DND-41 (cell line): ENCODE measurements at regions not wholly inside any gene's neighbourhood (a gene's known extent, or its start where the extent isn't known, plus 50 kb on each side); places are given as distances from the start of the nearest gene placed in this dataset.

Experiments
- ATAC-seq: fragments of 200-7000 bp; cut with Tn5 transposase; 3 replicates; pipeline ENCODE4 v1.9.1; 2021; ENCODE audit warnings: low read depth; ENCODE audit not compliant: insufficient read depth
- DNase-seq: peaks from one replicate; pipeline ENCODE4 v3.0.0-alpha.2; 2020
- H2AFZ ChIP-seq: 2 replicates; pipeline ENCODE4 v1.6.0; 2012; ENCODE audit warnings: low read depth, low read length
- H3K27ac ChIP-seq: 2 replicates; pipeline ENCODE4 v1.5.1; 2012; ENCODE audit warnings: low read length, inconsistent platforms
- H3K27me3 ChIP-seq: fragments of 200-600 bp; sonication (generic); 2 replicates; pipeline ENCODE4 v1.6.0; 2012; ENCODE audit warnings: low read length, mild to moderate bottlenecking, inconsistent platforms; ENCODE audit not compliant: insufficient read depth, poor library complexity
- H3K36me3 ChIP-seq: 2 replicates; pipeline ENCODE4 v1.5.1; 2012; ENCODE audit warnings: low read length, inconsistent platforms; ENCODE audit not compliant: insufficient read depth
- H3K4me1 ChIP-seq: 2 replicates; pipeline ENCODE4 v1.5.1; 2012; ENCODE audit warnings: mild to moderate bottlenecking, low read length; ENCODE audit not compliant: insufficient read depth
- H3K4me2 ChIP-seq: 2 replicates; pipeline ENCODE4 v1.6.0; 2012; ENCODE audit warnings: mild to moderate bottlenecking, moderate library complexity, low read length, inconsistent platforms; ENCODE audit not compliant: insufficient read depth
- H3K4me3 ChIP-seq, 2 experiments: fragments of 200-600 bp in 1 of 2; shearing (Covaris generic) in 1 of 2; 2 replicates each; pipeline ENCODE4 v1.5.1; 2012 to 2016; ENCODE audit warnings: inconsistent platforms in 2 of 2, low read length in 2 of 2, mild to moderate bottlenecking in 2 of 2, low read depth in 1 of 2, moderate library complexity in 1 of 2
- H3K79me2 ChIP-seq: 2 replicates; pipeline ENCODE4 v1.6.0; 2012; ENCODE audit warnings: low read length, inconsistent platforms; ENCODE audit not compliant: insufficient read depth
- H3K9ac ChIP-seq: 2 replicates; pipeline ENCODE4 v1.6.0; 2012; ENCODE audit warnings: low read depth, mild to moderate bottlenecking, inconsistent platforms, low read length, moderate library complexity
- H3K9me3 ChIP-seq: 2 replicates; pipeline ENCODE4 v1.5.1; 2012; ENCODE audit warnings: low read length, moderate library complexity, mild to moderate bottlenecking, inconsistent platforms; ENCODE audit not compliant: insufficient read depth, severe bottlenecking
- H4K20me1 ChIP-seq: 2 replicates; pipeline ENCODE4 v1.6.0; 2012; ENCODE audit warnings: low read length; ENCODE audit not compliant: insufficient read depth
- CTCF ChIP-seq: IDR thresholded peaks from 2 replicates; pipeline ENCODE4 v1.5.1; 2012; ENCODE audit warnings: borderline replicate concordance, low read length, moderate library complexity, mild to moderate bottlenecking; ENCODE audit not compliant: poor library complexity, severe bottlenecking; ENCODE audit errors: extremely low read depth
- EZH2 ChIP-seq: IDR thresholded peaks from 3 replicates; pipeline ENCODE4 v1.6.1; 2012; ENCODE audit warnings: borderline replicate concordance, low read depth, mild to moderate bottlenecking, moderate library complexity, low read length, inconsistent platforms; ENCODE audit not compliant: severe bottlenecking

- H3K4me2 ChIP-seq: no peak overlapping the region
- no peak overlapping the region for H3K4me3 ChIP-seq
- no peaks in the 10 kb centered on the region for H4K20me1 ChIP-seq
- no peak overlapping the region for H3K27ac ChIP-seq
- no peaks in the 10 kb centered on the region for H3K27me3 ChIP-seq
- TF ChIP-seq CTCF (no peak), EZH2 (no peak)
- H3K36me3 ChIP-seq: no peaks in the 10 kb centered on the region
- H3K9ac ChIP-seq: no peak overlapping the region
- no peaks in the 10 kb centered on the region for H3K79me2 ChIP-seq
- no peaks in the 10 kb centered on the region for H3K4me1 ChIP-seq
- no peak overlapping the region for H2AFZ ChIP-seq
- DNase-seq (no peak), ATAC-seq (no peak)
- no peaks in the 10 kb centered on the region for H3K9me3 ChIP-seq
Measured at GRCh38 chr6:47922391-47922790, 140.6 kb downstream of the OPN5 start.

- no peaks in the 10 kb centered on the region for H4K20me1 ChIP-seq
- H3K79me2 ChIP-seq: no peaks in the 10 kb centered on the region
- no peak overlapping the region for H2AFZ ChIP-seq
- no peak overlapping the region for H3K4me2 ChIP-seq
- ATAC-seq: no peak
- no peak overlapping the region for H3K9ac ChIP-seq
- H3K27me3 ChIP-seq: no peaks in the 10 kb centered on the region
- TF ChIP-seq CTCF (no peak), EZH2 (no peak)
- no peaks in the 10 kb centered on the region for H3K4me1 ChIP-seq
- H3K4me3 ChIP-seq: no peak overlapping the region
- no peak for DNase-seq
- no peaks in the 10 kb centered on the region for H3K36me3 ChIP-seq
- H3K9me3 ChIP-seq: no peaks in the 10 kb centered on the region
- no peak overlapping the region for H3K27ac ChIP-seq
Measured at GRCh38 chr6:47919875-47920274, 138.0 kb downstream of the OPN5 start.

GRCh38 chr6:47917811-47918210 lies 136.0 kb downstream of the OPN5 start:
- Histone ChIP-seq H3K4me3 (no peak overlapping the region), H2AFZ (no peak overlapping the region), H3K27ac (no peak overlapping the region), H3K9me3 (no peaks in the 10 kb centered on the region), H4K20me1 (no peaks in the 10 kb centered on the region), H3K27me3 (no peaks in the 10 kb centered on the region), H3K4me2 (no peak overlapping the region), H3K36me3 (no peaks in the 10 kb centered on the region), H3K9ac (no peak overlapping the region), H3K79me2 (no peaks in the 10 kb centered on the region), H3K4me1 (no peaks in the 10 kb centered on the region)
- DNase-seq (no peak), ATAC-seq (no peak)
- TF ChIP-seq EZH2 (no peak), CTCF (no peak)

- Histone ChIP-seq H3K4me1 (no peaks in the 10 kb centered on the region), H3K36me3 (no peaks in the 10 kb centered on the region), H3K27ac (no peak overlapping the region), H3K9ac (no peak overlapping the region), H3K4me3 (no peak overlapping the region), H4K20me1 (no peaks in the 10 kb centered on the region), H3K79me2 (no peaks in the 10 kb centered on the region), H3K4me2 (no peak overlapping the region), H2AFZ (no peak overlapping the region), H3K27me3 (no peaks in the 10 kb centered on the region), H3K9me3 (no peaks in the 10 kb centered on the region)
- ATAC-seq (no peak), DNase-seq (no peak)
- TF ChIP-seq EZH2: no peak
- no peak for TF ChIP-seq CTCF
Measured at GRCh38 chr6:47917202-47917601, 135.4 kb downstream of the OPN5 start.
